Activated CD8-positive, alpha-beta T cell treated with anti-CD3 and anti-CD28 coated beads, Interleukin-2, amount 10 ng/mL, durations not matched to agents 7 days and 5 days (primary cell): ENCODE measurements at regions not wholly inside any gene's neighbourhood (a gene's known extent, or its start where the extent isn't known, plus 50 kb on each side); places are given as distances from the start of the nearest gene placed in this dataset.
A peak's percentile ranks its signal among the peaks of the same experiment; 100 is the strongest.

Source experiments
- ATAC-seq: fragments of 150-1000 bp; cut with Tn5 transposase; one replicate; pipeline ENCODE4 v1.10.0; 2021; ENCODE audit warnings: moderate library complexity
- CTCF ChIA-PET: fragments of 350-600 bp; sonication (Branson Sonifier 250); formaldehyde crosslinking; loops from one replicate; lab custom pipeline; 2021; ENCODE audit warnings: antibody characterized with exemption; lab: Charles Lee
- POLR2A ChIA-PET: fragments of 350-600 bp; sonication (Branson Sonifier 250); formaldehyde crosslinking; loops from one replicate; lab custom pipeline; 2021; ENCODE audit warnings: antibody characterized with exemption; lab: Charles Lee
- DNase-seq: peaks from one replicate; pipeline ENCODE4 v3.0.0-alpha.2; 2020
- H3K27ac Mint-ChIP-seq: one replicate; pipeline ENCODE4 v1.8.0; 2021; ENCODE audit warnings: mild to moderate bottlenecking, mixed read lengths
- H3K27me3 Mint-ChIP-seq: one replicate; pipeline ENCODE4 v1.8.0; 2021; ENCODE audit warnings: low read depth, mixed read lengths
- H3K36me3 Mint-ChIP-seq: one replicate; pipeline ENCODE4 v1.8.0; 2021; ENCODE audit warnings: low read depth, mixed read lengths
- H3K4me1 Mint-ChIP-seq: one replicate; pipeline ENCODE4 v1.8.0; 2021; ENCODE audit warnings: low read depth, mixed read lengths
- H3K4me3 Mint-ChIP-seq: one replicate; pipeline ENCODE4 v1.8.0; 2021; ENCODE audit warnings: mild to moderate bottlenecking, mixed read lengths
- H3K9me3 Mint-ChIP-seq: one replicate; pipeline ENCODE4 v1.8.0; 2022; ENCODE audit warnings: mixed read lengths; ENCODE audit not compliant: insufficient read depth

- H3K27me3 Mint-ChIP-seq: no peaks in the 10 kb centered on the region
- CTCF ChIA-PET: no interaction called here
- ATAC-seq: no peak
- H3K4me1 Mint-ChIP-seq: no peaks in the 10 kb centered on the region
- POLR2A ChIA-PET: no interaction called here
- H3K9me3 Mint-ChIP-seq: peaks cover 5% of the 10 kb centered on the region
- no peak overlapping the region for H3K4me3 Mint-ChIP-seq
- no peak overlapping the region for H3K27ac Mint-ChIP-seq
- H3K36me3 Mint-ChIP-seq: no peaks in the 10 kb centered on the region
- no peak for DNase-seq
Measured at GRCh38 chr4:188450571-188450970, 311.3 kb downstream of the TRIML1 start.

DNA sequence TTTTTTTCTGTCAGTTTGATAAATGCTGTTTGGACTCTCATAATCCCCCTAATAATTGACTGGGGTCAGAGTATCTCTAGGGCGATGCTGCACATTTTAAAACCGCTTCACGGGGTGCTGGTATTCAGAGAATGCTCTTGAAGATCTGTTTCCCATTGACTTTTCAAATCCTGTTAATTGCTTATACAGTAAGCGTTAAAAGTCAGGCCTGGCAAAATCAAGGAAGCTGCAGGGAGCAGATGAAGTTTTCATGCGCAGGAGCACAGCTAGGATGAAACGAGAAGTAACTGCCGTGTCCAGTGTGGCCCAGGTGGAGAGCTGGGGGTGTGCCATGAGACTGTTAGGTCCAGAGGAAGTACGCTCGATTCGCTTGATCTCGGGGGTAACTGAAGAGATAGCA is 312.9 kb downstream of the TRIML1 start:
- H3K27me3 Mint-ChIP-seq: no peaks in the 10 kb centered on the region
- peaks cover 5% of the 10 kb centered on the region for H3K9me3 Mint-ChIP-seq
- H3K27ac Mint-ChIP-seq: no peak overlapping the region
- ChIA-PET POLR2A (no interaction called here), CTCF (no interaction called here)
- H3K4me3 Mint-ChIP-seq: no peak overlapping the region
- no peaks in the 10 kb centered on the region for H3K4me1 Mint-ChIP-seq
- ATAC-seq: no peak
- DNase-seq: no peak
- H3K36me3 Mint-ChIP-seq: no peaks in the 10 kb centered on the region

GRCh38 chr4:188454575-188454974 is 315.3 kb downstream of the TRIML1 start:
- Mint-ChIP-seq H3K4me1 (no peaks in the 10 kb centered on the region), H3K27ac (peak overlapping the region; percentile 44), H3K9me3 (peaks cover 9% of the 10 kb centered on the region), H3K4me3 (no peak overlapping the region), H3K27me3 (no peaks in the 10 kb centered on the region), H3K36me3 (no peaks in the 10 kb centered on the region)
- no peak for ATAC-seq
- DNase-seq: no peak
- ChIA-PET POLR2A (no interaction called here), CTCF (no interaction called here)

GRCh38 chr4:188455062-188455752 is 316.0 kb downstream of the TRIML1 start:
- ATAC-seq: no peak
- Mint-ChIP-seq H3K36me3 (no peaks in the 10 kb centered on the region), H3K27me3 (no peaks in the 10 kb centered on the region), H3K4me1 (no peaks in the 10 kb centered on the region), H3K4me3 (no peak overlapping the region), H3K27ac (no peak overlapping the region), H3K9me3 (peaks cover 11% of the 10 kb centered on the region)
- ChIA-PET POLR2A (no interaction called here), CTCF (no interaction called here)
- no peak for DNase-seq

DNA sequence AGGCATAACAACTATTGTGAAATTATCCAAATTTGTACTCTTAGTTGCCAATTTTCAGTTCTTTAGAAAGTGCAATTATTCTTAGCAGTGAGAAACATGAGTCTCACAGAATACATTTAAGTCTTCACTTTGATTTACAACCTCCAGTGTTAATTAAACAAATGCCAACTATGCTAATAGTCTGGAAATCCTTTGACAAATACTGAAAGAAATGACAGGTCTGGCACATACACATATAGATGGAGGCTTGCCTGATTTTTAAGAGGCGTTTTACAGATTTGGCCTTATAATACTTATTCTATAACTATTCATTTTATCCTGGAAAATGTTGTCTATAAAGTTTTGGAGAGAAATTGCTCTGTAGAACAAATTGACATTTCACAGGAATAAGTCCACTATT is 320.1 kb downstream of the TRIML1 start:
- H3K27me3 Mint-ChIP-seq: no peaks in the 10 kb centered on the region
- H3K4me1 Mint-ChIP-seq: no peaks in the 10 kb centered on the region
- peaks cover 11% of the 10 kb centered on the region for H3K9me3 Mint-ChIP-seq
- ChIA-PET CTCF (no interaction called here), POLR2A (no interaction called here)
- H3K36me3 Mint-ChIP-seq: no peaks in the 10 kb centered on the region
- H3K27ac Mint-ChIP-seq: no peak overlapping the region
- H3K4me3 Mint-ChIP-seq: no peak overlapping the region
- ATAC-seq (no peak), DNase-seq (no peak)

- Mint-ChIP-seq H3K9me3 (peaks cover 7% of the 10 kb centered on the region), H3K27ac (no peak overlapping the region), H3K36me3 (no peaks in the 10 kb centered on the region), H3K4me3 (no peak overlapping the region), H3K4me1 (no peaks in the 10 kb centered on the region), H3K27me3 (no peaks in the 10 kb centered on the region)
- no peak for ATAC-seq
- ChIA-PET CTCF (no interaction called here), POLR2A (no interaction called here)
- no peak for DNase-seq
Measured at GRCh38 chr4:188463909-188464308, 324.7 kb downstream of the TRIML1 start.

GRCh38 chr4:188466001-188466400 is 326.8 kb downstream of the TRIML1 start:
- H3K4me3 Mint-ChIP-seq: no peak overlapping the region
- H3K36me3 Mint-ChIP-seq: no peaks in the 10 kb centered on the region
- POLR2A ChIA-PET: no interaction called here
- DNase-seq: no peak
- no peak for ATAC-seq
- no peaks in the 10 kb centered on the region for H3K27me3 Mint-ChIP-seq
- H3K27ac Mint-ChIP-seq: no peak overlapping the region
- H3K9me3 Mint-ChIP-seq: peaks cover 4% of the 10 kb centered on the region
- CTCF ChIA-PET: no interaction called here
- no peaks in the 10 kb centered on the region for H3K4me1 Mint-ChIP-seq

GRCh38 chr4:188484256-188484655 is 345.0 kb downstream of the TRIML1 start:
- no peaks in the 10 kb centered on the region for H3K4me1 Mint-ChIP-seq
- no peak overlapping the region for H3K4me3 Mint-ChIP-seq
- ATAC-seq (no peak), DNase-seq (no peak)
- H3K36me3 Mint-ChIP-seq: no peaks in the 10 kb centered on the region
- no peaks in the 10 kb centered on the region for H3K27me3 Mint-ChIP-seq
- ChIA-PET POLR2A (no interaction called here), CTCF (no interaction called here)
- H3K9me3 Mint-ChIP-seq: peaks cover 17% of the 10 kb centered on the region
- no peak overlapping the region for H3K27ac Mint-ChIP-seq

DNA sequence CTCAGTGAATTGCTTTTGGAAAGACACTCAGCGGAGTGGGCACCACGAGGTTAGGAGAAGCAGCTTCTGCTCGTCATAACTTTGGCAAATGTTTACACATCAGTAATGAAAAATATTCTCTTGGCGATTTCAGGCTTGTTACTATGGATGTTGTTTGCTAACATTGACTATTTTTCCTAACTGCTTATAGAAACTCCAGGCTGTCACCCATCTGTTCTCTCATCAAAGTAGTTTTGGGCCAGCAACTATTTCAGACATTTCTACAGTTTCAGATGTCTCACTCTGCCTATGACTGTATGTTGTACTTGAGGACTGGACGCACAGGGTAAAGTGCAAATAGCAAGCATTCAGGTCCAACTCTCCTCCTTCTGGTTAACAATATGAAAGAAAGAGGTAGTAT is 346.7 kb downstream of the TRIML1 start:
- POLR2A ChIA-PET: no interaction called here

GRCh38 chr4:188492886-188493285 is 353.6 kb downstream of the TRIML1 start:
- no peak for ATAC-seq
- peaks cover 17% of the 10 kb centered on the region for H3K9me3 Mint-ChIP-seq
- H3K4me1 Mint-ChIP-seq: no peaks in the 10 kb centered on the region
- ChIA-PET POLR2A (no interaction called here), CTCF (no interaction called here)
- no peaks in the 10 kb centered on the region for H3K36me3 Mint-ChIP-seq
- no peak overlapping the region for H3K4me3 Mint-ChIP-seq
- no peaks in the 10 kb centered on the region for H3K27me3 Mint-ChIP-seq
- DNase-seq: no peak
- H3K27ac Mint-ChIP-seq: no peak overlapping the region

More for the DNA sequence above, 346.7 kb downstream of the TRIML1 start:
- Mint-ChIP-seq H3K9me3 (peaks cover 17% of the 10 kb centered on the region), H3K36me3 (no peaks in the 10 kb centered on the region), H3K27ac (no peak overlapping the region), H3K4me1 (no peaks in the 10 kb centered on the region), H3K4me3 (no peak overlapping the region), H3K27me3 (no peaks in the 10 kb centered on the region)
- CTCF ChIA-PET: no interaction called here
- ATAC-seq: no peak
- no peak for DNase-seq

DNA sequence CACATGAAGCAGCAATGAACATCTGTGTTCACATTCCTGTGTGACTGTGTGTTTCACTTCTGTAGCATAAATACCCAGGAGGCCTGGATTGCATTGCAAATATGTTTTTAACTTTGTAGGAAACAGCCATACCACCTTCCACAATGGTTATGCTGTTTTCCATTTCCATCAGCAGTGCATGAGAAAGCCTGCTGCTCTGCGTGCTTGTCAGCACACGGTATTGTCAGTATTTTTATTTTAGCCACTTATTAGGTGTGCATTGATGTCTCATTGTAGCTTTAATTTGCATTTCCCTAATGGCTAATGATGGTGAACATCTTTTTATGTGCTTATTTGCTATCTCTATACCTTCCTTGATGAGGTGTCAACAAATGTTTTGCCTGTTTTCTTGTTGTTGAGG is 355.9 kb downstream of the TRIML1 start:
- no peak for ATAC-seq
- Mint-ChIP-seq H3K36me3 (no peaks in the 10 kb centered on the region), H3K4me1 (no peaks in the 10 kb centered on the region), H3K27me3 (no peaks in the 10 kb centered on the region), H3K27ac (no peak overlapping the region), H3K4me3 (no peak overlapping the region), H3K9me3 (peaks cover 24% of the 10 kb centered on the region)
- ChIA-PET CTCF (no interaction called here), POLR2A (no interaction called here)
- no peak for DNase-seq

GRCh38 chr4:188511431-188511830 is 372.2 kb downstream of the TRIML1 start:
- ChIA-PET CTCF (no interaction called here), POLR2A (no interaction called here)
- DNase-seq (no peak), ATAC-seq (no peak)
- H3K9me3 Mint-ChIP-seq: peaks cover 16% of the 10 kb centered on the region
- no peaks in the 10 kb centered on the region for H3K4me1 Mint-ChIP-seq
- no peaks in the 10 kb centered on the region for H3K27me3 Mint-ChIP-seq
- H3K27ac Mint-ChIP-seq: no peak overlapping the region
- no peak overlapping the region for H3K4me3 Mint-ChIP-seq
- no peaks in the 10 kb centered on the region for H3K36me3 Mint-ChIP-seq

DNA sequence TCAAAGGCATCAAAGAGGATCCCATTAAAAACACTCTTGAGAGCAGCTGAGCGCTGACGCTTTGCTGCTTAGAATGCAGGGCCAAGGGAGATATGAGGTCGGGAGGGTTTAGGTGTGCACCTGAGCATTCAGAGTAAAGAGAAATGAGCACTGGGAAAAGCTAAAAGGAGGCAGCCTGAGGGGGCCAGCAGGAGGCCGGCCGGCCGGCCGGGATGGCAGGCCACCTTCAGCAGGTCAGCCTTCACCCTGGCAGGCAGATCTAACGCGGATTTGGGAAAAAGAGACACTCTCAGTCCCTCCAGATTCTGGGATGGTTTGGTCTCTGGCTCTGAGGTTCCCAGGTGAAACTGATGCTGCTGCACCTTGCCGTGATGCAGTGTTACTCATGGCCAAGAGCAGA is 393.5 kb downstream of the TRIML1 start:
- POLR2A ChIA-PET: no interaction called here
- CTCF ChIA-PET: no interaction called here
- ATAC-seq: no peak
- peaks cover 26% of the 10 kb centered on the region for H3K9me3 Mint-ChIP-seq
- no peak overlapping the region for H3K27ac Mint-ChIP-seq
- DNase-seq: no peak
- no peaks in the 10 kb centered on the region for H3K27me3 Mint-ChIP-seq
- no peaks in the 10 kb centered on the region for H3K36me3 Mint-ChIP-seq
- no peak overlapping the region for H3K4me3 Mint-ChIP-seq
- no peaks in the 10 kb centered on the region for H3K4me1 Mint-ChIP-seq
